H1 (cell line): ENCODE measurements at regions not wholly inside any gene's neighbourhood (a gene's known extent, or its start where the extent isn't known, plus 50 kb on each side); places are given as distances from the start of the nearest gene placed in this dataset.

ENCODE experiments used
- CTCF ChIA-PET: fragments of 300-600 bp; sonication (Branson Sonifier 250); formaldehyde crosslinking; loops from one replicate; lab custom pipeline; 2021; ENCODE audit not compliant: partially characterized antibody; lab: Charles Lee
- POLR2A ChIA-PET: fragments of 300-600 bp; sonication (Branson Sonifier 250); formaldehyde crosslinking; loops from one replicate; lab custom pipeline; 2021; ENCODE audit warnings: inconsistent platforms; ENCODE audit not compliant: partially characterized antibody; lab: Charles Lee
- DNase-seq, 2 experiments: peaks; one replicate each; pipeline versions ENCODE4 v3.0.0 to v3.0.0-alpha.2; 2010 to 2022; ENCODE audit warnings: low spot score in 2 of 2, low read depth in 1 of 2, mixed read lengths in 1 of 2
- FAIRE-seq: peaks from 2 replicates; lab custom pipeline; 2011; peaks lifted over from hg19 to GRCh38; lab: Jason Lieb, UNC
- H2AFZ ChIP-seq: 2 replicates; pipeline ENCODE4 v1.8.1; 2012; ENCODE audit warnings: low read length, inconsistent platforms
- H2AK5ac ChIP-seq: 2 replicates; pipeline ENCODE4 v1.6.1; 2013; ENCODE audit warnings: low read depth, low read length
- H2BK120ac ChIP-seq: replicated peaks from 2 replicates; pipeline ENCODE3; 2013; ENCODE audit warnings: low read depth, low read length, inconsistent platforms
- H2BK12ac ChIP-seq: 2 replicates; pipeline ENCODE4 v1.6.1; 2013; ENCODE audit warnings: low read depth, low read length
- H2BK15ac ChIP-seq: 2 replicates; pipeline ENCODE4 v1.6.1; 2013; ENCODE audit warnings: low read length
- H2BK20ac ChIP-seq: 2 replicates; pipeline ENCODE4 v1.6.1; 2013; ENCODE audit warnings: low read length
- H2BK5ac ChIP-seq: 2 replicates; pipeline ENCODE4 v1.6.1; 2013; ENCODE audit warnings: low read depth, low read length
- H3K14ac ChIP-seq: 2 replicates; pipeline ENCODE4 v1.6.1; 2013; ENCODE audit warnings: inconsistent platforms; ENCODE audit not compliant: insufficient read length
- H3K18ac ChIP-seq: 2 replicates; pipeline ENCODE4 v1.6.1; 2013; ENCODE audit warnings: low read length; ENCODE audit errors: extremely low read depth
- H3K23ac ChIP-seq: 2 replicates; pipeline ENCODE4 v1.6.1; 2013; ENCODE audit warnings: inconsistent platforms; ENCODE audit not compliant: insufficient read length
- H3K23me2 ChIP-seq: 2 replicates; pipeline ENCODE4 v1.6.1; 2013; ENCODE audit warnings: low read depth, low read length
- H3K27ac ChIP-seq: 2 replicates; pipeline ENCODE4 v1.6.1; 2011; ENCODE audit warnings: low read depth, low read length, inconsistent platforms
- H3K27me3 ChIP-seq, 4 experiments: replicated peaks in 1 of 4; 1 replicate in 1 of 4; 2 replicates in 3 of 4; pipeline versions ENCODE4 v1.6.1 to v1.8.1; 2011 to 2013; ENCODE audit warnings: low read length in 3 of 4, mild to moderate bottlenecking in 3 of 4, inconsistent platforms in 2 of 4, mixed read lengths in 2 of 4, moderate library complexity in 1 of 4; ENCODE audit not compliant: control insufficient read depth in 3 of 4, insufficient read depth in 3 of 4; ENCODE audit errors: extremely low read depth in 1 of 4
- H3K36me3 ChIP-seq, 4 experiments: 2 replicates each; pipeline versions ENCODE4 v1.6.1 to v1.8.1; 2011 to 2013; ENCODE audit warnings: mild to moderate bottlenecking in 4 of 4, low read length in 3 of 4, moderate library complexity in 2 of 4, control low read depth in 1 of 4, inconsistent platforms in 1 of 4; ENCODE audit not compliant: insufficient read depth in 4 of 4, control insufficient read depth in 2 of 4
- H3K4ac ChIP-seq: replicated peaks from 2 replicates; pipeline ENCODE3; 2013; ENCODE audit warnings: low read length, low read depth, mixed read lengths, inconsistent platforms; ENCODE audit not compliant: insufficient read length
- H3K4me1 ChIP-seq, 4 experiments: replicated peaks in 1 of 4; 1 replicate in 1 of 4; 2 replicates in 3 of 4; pipeline versions ENCODE4 v1.6.1 to v1.8.1; 2011 to 2013; ENCODE audit warnings: low read length in 3 of 4, inconsistent platforms in 2 of 4, mixed read lengths in 1 of 4; ENCODE audit not compliant: insufficient read depth in 4 of 4, control insufficient read depth in 3 of 4
- H3K4me2 ChIP-seq, 2 experiments: 2 replicates each; pipeline versions ENCODE4 v1.6.1 to v1.8.1; 2011 to 2013; ENCODE audit warnings: low read depth in 2 of 2, low read length in 2 of 2, control low read depth in 1 of 2, inconsistent platforms in 1 of 2, mild to moderate bottlenecking in 1 of 2; ENCODE audit not compliant: insufficient read depth in 1 of 2
- H3K4me3 ChIP-seq, 4 experiments: fragments of 200-600, 300-600 bp in 1 of 4; sonication (generic), shearing (Covaris generic), sonication (Bioruptor Twin) in 1 of 4; 2 replicates each; pipeline versions ENCODE4 v1.5.1 to v1.8.1; 2011 to 2016; ENCODE audit warnings: low read length in 4 of 4, low read depth in 3 of 4, control low read depth in 2 of 4, inconsistent platforms in 2 of 4, mild to moderate bottlenecking in 2 of 4, mixed read lengths in 1 of 4, moderate library complexity in 1 of 4; ENCODE audit not compliant: insufficient read depth in 2 of 4; ENCODE audit errors: extremely low read depth in 1 of 4
- H3K56ac ChIP-seq: replicated peaks from 2 replicates; pipeline ENCODE3; 2013; ENCODE audit warnings: low read depth, mild to moderate bottlenecking, mixed read lengths, low read length, inconsistent platforms; ENCODE audit not compliant: insufficient read length
- H3K79me1 ChIP-seq: 2 replicates; pipeline ENCODE4 v1.6.1; 2013; ENCODE audit warnings: low read depth, low read length, control low read depth
- H3K79me2 ChIP-seq, 2 experiments: 2 replicates each; pipeline versions ENCODE4 v1.6.1 to v1.8.1; 2012 to 2013; ENCODE audit warnings: low read length in 2 of 2, mild to moderate bottlenecking in 2 of 2, inconsistent platforms in 1 of 2; ENCODE audit not compliant: insufficient read depth in 2 of 2, control insufficient read depth in 1 of 2
- H3K9ac ChIP-seq, 4 experiments: replicated peaks in 1 of 4; 1 replicate in 1 of 4; 2 replicates in 3 of 4; pipeline versions ENCODE4 v1.6.1 to v1.8.1; 2011 to 2013; ENCODE audit warnings: low read depth in 3 of 4, low read length in 3 of 4, control low read depth in 2 of 4, mild to moderate bottlenecking in 2 of 4, moderate library complexity in 2 of 4, inconsistent platforms in 1 of 4; ENCODE audit errors: extremely low read depth in 1 of 4
- H3K9me3 ChIP-seq, 2 experiments: 2 replicates each; pipeline versions ENCODE4 v1.6.1 to v1.8.1; 2012 to 2013; ENCODE audit warnings: mild to moderate bottlenecking in 2 of 2, moderate library complexity in 2 of 2, control low read depth in 1 of 2, inconsistent platforms in 1 of 2, low read depth in 1 of 2, low read length in 1 of 2, mixed read lengths in 1 of 2; ENCODE audit not compliant: insufficient read depth in 2 of 2
- H4K20me1 ChIP-seq, 2 experiments: replicated peaks in 1 of 2; 2 replicates each; pipeline versions ENCODE3 to v1.8.1; 2011 to 2013; ENCODE audit warnings: inconsistent platforms in 2 of 2, low read length in 2 of 2, mild to moderate bottlenecking in 1 of 2; ENCODE audit not compliant: insufficient read depth in 2 of 2, control insufficient read depth in 1 of 2
- H4K5ac ChIP-seq: 2 replicates; pipeline ENCODE4 v1.6.1; 2013; ENCODE audit warnings: low read length, low read depth, mixed read lengths, inconsistent platforms; ENCODE audit not compliant: insufficient read length
- H4K8ac ChIP-seq: 2 replicates; pipeline ENCODE4 v1.8.0; 2013; ENCODE audit warnings: mild to moderate bottlenecking, moderate library complexity, low read length, inconsistent platforms; ENCODE audit not compliant: insufficient read depth; ENCODE audit errors: extremely low read depth
- H4K91ac ChIP-seq: replicated peaks from 2 replicates; pipeline ENCODE3; 2013; ENCODE audit warnings: low read length, mixed read lengths, inconsistent platforms; ENCODE audit not compliant: insufficient read length
- ATF2 ChIP-seq: IDR thresholded peaks from 2 replicates; pipeline ENCODE4 v1.6.1; 2012; ENCODE audit warnings: low read length, inconsistent platforms
- CBX5 ChIP-seq: fragments of 300-800, 300-1000 bp; sonication (generic); IDR thresholded peaks from 2 replicates; pipeline ENCODE4 v1.7.1; 2016; ENCODE audit warnings: antibody characterized with exemption, low read length, low read depth
- CHD2 ChIP-seq: IDR thresholded peaks from 2 replicates; pipeline ENCODE4 v1.6.1; 2012; ENCODE audit warnings: low read length, improper control_type of control experiment
- TCF12 ChIP-seq: IDR thresholded peaks from 2 replicates; pipeline ENCODE4 v1.6.1; 2011; ENCODE audit warnings: low read depth, mild to moderate bottlenecking, low read length
- WGBS, 2 experiments: shearing (Covaris generic) in 1 of 2; methylation state at CpG; one replicate each; pipeline versions ENCODE4 v1.1.6 to v1.1.7; 2013 to 2015; ENCODE audit warnings: low lambda C conversion rate in 2 of 2, mixed read lengths in 2 of 2, inconsistent platforms in 1 of 2, low coverage in 1 of 2, missing lambda C conversion rate in 1 of 2; ENCODE audit not compliant: insufficient replicate concordance in 2 of 2, insufficient coverage in 1 of 2, insufficient read length in 1 of 2; ENCODE audit errors: extremely low coverage in 1 of 2, missing lambda C conversion rate in 1 of 2; 5-methylcytosine and 5-hydroxymethylcytosine counted together
- TF ChIP-seq, protein P1 (sequence below): IDR thresholded peaks from 2 replicates; pipeline ENCODE4 v1.6.1; 2012; ENCODE audit warnings: inconsistent platforms

DNA sequence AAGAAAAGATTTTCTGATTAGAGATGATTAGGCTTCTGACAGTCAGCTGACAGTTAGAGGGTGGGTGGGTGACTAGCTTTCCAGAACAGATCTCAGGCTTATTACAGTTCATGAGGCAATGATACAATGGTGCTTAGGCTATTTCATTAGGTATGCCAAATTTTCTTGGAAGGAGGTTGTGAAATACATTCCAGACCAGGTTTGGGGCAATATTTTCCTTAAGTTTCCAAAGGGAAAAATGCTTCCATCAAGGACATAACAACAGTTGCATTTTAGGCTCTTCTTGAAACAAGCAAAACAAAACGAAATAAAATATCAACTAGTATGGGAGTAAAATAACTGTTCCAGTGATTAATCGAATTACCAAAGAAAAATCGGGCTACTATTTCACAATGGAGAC lies 59.3 kb upstream of the CNTN1 start:
- Histone ChIP-seq H2BK20ac (no peak overlapping the region), H3K14ac (no peak overlapping the region), H3K18ac (no peak overlapping the region), H3K23ac (no peak overlapping the region), H3K9ac (no peak overlapping the region), H2BK15ac (no peak overlapping the region), H2BK120ac (no peak overlapping the region), H2BK12ac (no peak overlapping the region), H3K36me3 (no peaks in the 10 kb centered on the region), H3K9me3 (no peaks in the 10 kb centered on the region; a peak in 1 of 4 replicates), H3K4ac (no peak overlapping the region), H3K27me3 (no peaks in the 10 kb centered on the region), H2AK5ac (no peak overlapping the region), H4K91ac (no peak overlapping the region), H2AFZ (no peak overlapping the region), H3K4me3 (no peak overlapping the region), H4K20me1 (no peaks in the 10 kb centered on the region), H3K56ac (no peak overlapping the region), H3K23me2 (no peaks in the 10 kb centered on the region), H3K27ac (no peak overlapping the region), H4K8ac (no peak overlapping the region), H3K79me2 (no peaks in the 10 kb centered on the region), H3K4me1 (no peaks in the 10 kb centered on the region), H3K79me1 (no peaks in the 10 kb centered on the region), H2BK5ac (no peak overlapping the region), H4K5ac (no peak overlapping the region), H3K4me2 (no peak overlapping the region)
- CTCF ChIA-PET = interaction anchor here (1.2 kb wide), 1 partner anchor 480 kb away, joined by 3 read pairs; no protein-coding TSS in a partner anchor
- POLR2A ChIA-PET = no interaction called here
- 91% methylated on average over 3 of the region's 3 CpGs; no CpG with 5 or more reads in 1 of the 2 experiments for WGBS, 2 experiments
- no peak for DNase-seq
- FAIRE-seq = no peak
- no peak for TF ChIP-seq CHD2
- TF ChIP-seq, protein P1, sequence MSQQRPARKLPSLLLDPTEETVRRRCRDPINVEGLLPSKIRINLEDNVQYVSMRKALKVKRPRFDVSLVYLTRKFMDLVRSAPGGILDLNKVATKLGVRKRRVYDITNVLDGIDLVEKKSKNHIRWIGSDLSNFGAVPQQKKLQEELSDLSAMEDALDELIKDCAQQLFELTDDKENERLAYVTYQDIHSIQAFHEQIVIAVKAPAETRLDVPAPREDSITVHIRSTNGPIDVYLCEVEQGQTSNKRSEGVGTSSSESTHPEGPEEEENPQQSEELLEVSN = no peak
- no peak for TF ChIP-seq TCF12
- TF ChIP-seq ATF2 = no peak
- TF ChIP-seq CBX5 = no peak
